Activated CD8-positive, alpha-beta memory T cell treated with anti-CD3 and anti-CD28 coated beads, Interleukin-2, amount 10 ng/mL, durations not matched to agents 7 days and 5 days (primary cell): ENCODE measurements at regions not wholly inside any gene's neighbourhood (a gene's known extent, or its start where the extent isn't known, plus 50 kb on each side); places are given as distances from the start of the nearest gene placed in this dataset.
A peak's percentile ranks its signal among the peaks of the same experiment; 100 is the strongest.
"Not testable (repeated sequence)": the region's sequence is repeated elsewhere in the genome, so short reads cannot be mapped to it uniquely, and the experiment has no call there.

Experiments used
- ATAC-seq: fragments of 150-1000 bp; cut with Tn5 transposase; one replicate; pipeline ENCODE4 v1.10.0; 2021; ENCODE audit warnings: moderate library complexity
- CTCF ChIA-PET: fragments of 350-600 bp; sonication (Branson Sonifier 250); formaldehyde crosslinking; loops from one replicate; lab custom pipeline; 2021; ENCODE audit warnings: antibody characterized with exemption; lab: Charles Lee
- DNase-seq: peaks from one replicate; pipeline ENCODE4 v3.0.0-alpha.2; 2020
- H3K27ac Mint-ChIP-seq: one replicate; pipeline ENCODE4 v1.8.0; 2021; ENCODE audit warnings: mild to moderate bottlenecking, mixed read lengths
- H3K27me3 Mint-ChIP-seq: one replicate; pipeline ENCODE4 v1.8.0; 2021; ENCODE audit warnings: mixed read lengths
- H3K36me3 Mint-ChIP-seq: one replicate; pipeline ENCODE4 v1.8.0; 2021; ENCODE audit warnings: mild to moderate bottlenecking, mixed read lengths
- H3K4me1 Mint-ChIP-seq: one replicate; pipeline ENCODE4 v1.8.0; 2021; ENCODE audit warnings: mixed read lengths
- H3K4me3 Mint-ChIP-seq: one replicate; pipeline ENCODE4 v1.8.0; 2021; ENCODE audit warnings: mild to moderate bottlenecking, moderate library complexity, mixed read lengths
- H3K9me3 Mint-ChIP-seq: one replicate; pipeline ENCODE4 v1.8.0; 2022; ENCODE audit warnings: low read depth, mixed read lengths

- ATAC-seq (no peak), DNase-seq (no peak)
- Mint-ChIP-seq H3K27me3 (no peaks in the 10 kb centered on the region), H3K4me3 (no peak overlapping the region), H3K27ac (no peak overlapping the region), H3K36me3 (peaks cover 2% of the 10 kb centered on the region), H3K4me1 (no peaks in the 10 kb centered on the region), H3K9me3 (no peaks in the 10 kb centered on the region)
- CTCF ChIA-PET, result no interaction called here
Measured at GRCh38 chrX:45660477-45660876, 459.8 kb upstream of the DIPK2B start.

- CTCF ChIA-PET, result no interaction called here
- peaks cover 3% of the 10 kb centered on the region for H3K27me3 Mint-ChIP-seq
- H3K27ac Mint-ChIP-seq, result no peak overlapping the region
Measured at GRCh38 chrX:45633419-45633818, 432.7 kb upstream of the DIPK2B start.

GRCh38 chrX:45632506-45632905 lies 431.8 kb upstream of the DIPK2B start:
- no peak for DNase-seq
- no peaks in the 10 kb centered on the region for H3K9me3 Mint-ChIP-seq
- CTCF ChIA-PET, result no interaction called here

More at GRCh38 chrX:45633419-45633818, 432.7 kb upstream of the DIPK2B start:
- Mint-ChIP-seq H3K4me3 (no peak overlapping the region), H3K9me3 (no peaks in the 10 kb centered on the region), H3K4me1 (no peaks in the 10 kb centered on the region), H3K36me3 (peaks cover 2% of the 10 kb centered on the region)
- ATAC-seq, result no peak
- DNase-seq, result no peak

GRCh38 chrX:45630078-45630477 lies 429.4 kb upstream of the DIPK2B start:
- no peaks in the 10 kb centered on the region for H3K27me3 Mint-ChIP-seq
- no peak for DNase-seq
- no peak overlapping the region for H3K4me3 Mint-ChIP-seq
- CTCF ChIA-PET, result no interaction called here
- ATAC-seq, result no peak
- peaks cover 4% of the 10 kb centered on the region for H3K36me3 Mint-ChIP-seq
- H3K27ac Mint-ChIP-seq, result no peak overlapping the region
- H3K9me3 Mint-ChIP-seq, result peaks cover 2% of the 10 kb centered on the region
- no peaks in the 10 kb centered on the region for H3K4me1 Mint-ChIP-seq

More at GRCh38 chrX:45632506-45632905, 431.8 kb upstream of the DIPK2B start:
- Mint-ChIP-seq H3K36me3 (peaks cover 2% of the 10 kb centered on the region), H3K27me3 (peaks cover 3% of the 10 kb centered on the region), H3K4me1 (no peaks in the 10 kb centered on the region), H3K4me3 (no peak overlapping the region), H3K27ac (no peak overlapping the region)
- ATAC-seq, result no peak

GRCh38 chrX:45628041-45628440 lies 427.4 kb upstream of the DIPK2B start:
- ATAC-seq, result no peak
- CTCF ChIA-PET, result interaction anchor here (1.1 kb wide), 1 partner anchor 19 kb away, joined by 3 read pairs; no protein-coding TSS in a partner anchor

GRCh38 chrX:45623266-45623665 lies 422.6 kb upstream of the DIPK2B start:
- Mint-ChIP-seq H3K9me3 (peaks cover 5% of the 10 kb centered on the region), H3K27me3 (no peaks in the 10 kb centered on the region), H3K4me1 (peaks cover 21% of the 10 kb centered on the region), H3K36me3 (peaks cover 7% of the 10 kb centered on the region), H3K4me3 (no peak overlapping the region), H3K27ac (no peak overlapping the region)
- ATAC-seq, result no peak
- CTCF ChIA-PET, result no interaction called here
- DNase-seq, result no peak

More at GRCh38 chrX:45628041-45628440, 427.4 kb upstream of the DIPK2B start:
- Mint-ChIP-seq H3K4me3 (no peak overlapping the region), H3K27me3 (no peaks in the 10 kb centered on the region), H3K9me3 (peaks cover 2% of the 10 kb centered on the region), H3K4me1 (peaks cover 3% of the 10 kb centered on the region), H3K36me3 (peaks cover 4% of the 10 kb centered on the region), H3K27ac (no peak overlapping the region)
- no peak for DNase-seq

GRCh38 chrX:45622538-45622937 lies 421.9 kb upstream of the DIPK2B start:
- H3K4me3 Mint-ChIP-seq, result no peak overlapping the region
- peaks cover 10% of the 10 kb centered on the region for H3K36me3 Mint-ChIP-seq
- H3K27ac Mint-ChIP-seq, result peak overlapping the region; percentile 24
- peaks cover 9% of the 10 kb centered on the region for H3K9me3 Mint-ChIP-seq
- H3K4me1 Mint-ChIP-seq, result peaks cover 21% of the 10 kb centered on the region
- DNase-seq (no peak), ATAC-seq (no peak)
- CTCF ChIA-PET, result interaction anchor here (1.4 kb wide), 1 partner anchor 88 kb away, joined by 3 read pairs; no protein-coding TSS in a partner anchor
- H3K27me3 Mint-ChIP-seq, result no peaks in the 10 kb centered on the region

GRCh38 chrX:45622042-45622423 lies 421.4 kb upstream of the DIPK2B start:
- H3K27ac Mint-ChIP-seq, result peak overlapping the region; percentile 24

GRCh38 chrX:45621376-45622041 lies 420.8 kb upstream of the DIPK2B start:
- peaks cover 9% of the 10 kb centered on the region for H3K9me3 Mint-ChIP-seq
- CTCF ChIA-PET, result interaction anchor here (1.4 kb wide), 1 partner anchor 89 kb away, joined by 3 read pairs; no protein-coding TSS in a partner anchor
- H3K27me3 Mint-ChIP-seq, result no peaks in the 10 kb centered on the region
- H3K4me1 Mint-ChIP-seq, result peaks cover 21% of the 10 kb centered on the region
- no peak overlapping the region for H3K27ac Mint-ChIP-seq
- H3K36me3 Mint-ChIP-seq, result peaks cover 10% of the 10 kb centered on the region
- ATAC-seq (peak; percentile 55), DNase-seq (no peak)
- no peak overlapping the region for H3K4me3 Mint-ChIP-seq

More at GRCh38 chrX:45622042-45622423, 421.4 kb upstream of the DIPK2B start:
- Mint-ChIP-seq H3K27me3 (no peaks in the 10 kb centered on the region), H3K36me3 (peaks cover 10% of the 10 kb centered on the region), H3K9me3 (peaks cover 9% of the 10 kb centered on the region), H3K4me1 (peaks cover 21% of the 10 kb centered on the region), H3K4me3 (no peak overlapping the region)
- ATAC-seq (no peak), DNase-seq (no peak)
- CTCF ChIA-PET, result interaction anchor here (1.4 kb wide), 1 partner anchor 88 kb away, joined by 3 read pairs; no protein-coding TSS in a partner anchor

GRCh38 chrX:45619290-45619689 lies 418.6 kb upstream of the DIPK2B start:
- H3K27me3 Mint-ChIP-seq, result no peaks in the 10 kb centered on the region
- CTCF ChIA-PET, result no interaction called here
- ATAC-seq, result no peak
- H3K4me1 Mint-ChIP-seq, result peaks cover 21% of the 10 kb centered on the region
- H3K27ac Mint-ChIP-seq, result no peak overlapping the region
- H3K9me3 Mint-ChIP-seq, result peaks cover 9% of the 10 kb centered on the region
- H3K4me3 Mint-ChIP-seq, result no peak overlapping the region
- peaks cover 9% of the 10 kb centered on the region for H3K36me3 Mint-ChIP-seq
- no peak for DNase-seq

- H3K4me1 Mint-ChIP-seq, H3K36me3 Mint-ChIP-seq, CTCF ChIA-PET, ATAC-seq, H3K27ac Mint-ChIP-seq, H3K4me3 Mint-ChIP-seq, H3K9me3 Mint-ChIP-seq, DNase-seq, H3K27me3 Mint-ChIP-seq: not testable (repeated sequence)
Measured at GRCh38 chrX:45615591-45615990, 414.9 kb upstream of the DIPK2B start.

- Mint-ChIP-seq H3K27me3 (no peaks in the 10 kb centered on the region), H3K4me3 (no peak overlapping the region), H3K4me1 (no peaks in the 10 kb centered on the region), H3K36me3 (peaks cover 7% of the 10 kb centered on the region), H3K27ac (no peak overlapping the region), H3K9me3 (peaks cover 9% of the 10 kb centered on the region)
- ATAC-seq (no peak), DNase-seq (no peak)
- CTCF ChIA-PET, result no interaction called here
Measured at GRCh38 chrX:45614853-45615252, 414.2 kb upstream of the DIPK2B start.

- H3K9me3 Mint-ChIP-seq, result peaks cover 2% of the 10 kb centered on the region
- no peak overlapping the region for H3K27ac Mint-ChIP-seq
- no peak for DNase-seq
- H3K36me3 Mint-ChIP-seq, result no peaks in the 10 kb centered on the region
- H3K4me1 Mint-ChIP-seq, result no peaks in the 10 kb centered on the region
- H3K4me3 Mint-ChIP-seq, result no peak overlapping the region
- H3K27me3 Mint-ChIP-seq, result no peaks in the 10 kb centered on the region
- CTCF ChIA-PET, result no interaction called here
- ATAC-seq, result no peak
Measured at GRCh38 chrX:45602151-45602550, 401.5 kb upstream of the DIPK2B start.

GRCh38 chrX:45601052-45601451 lies 400.4 kb upstream of the DIPK2B start:
- Mint-ChIP-seq H3K36me3 (peaks cover 1% of the 10 kb centered on the region), H3K27ac (no peak overlapping the region), H3K4me3 (no peak overlapping the region), H3K4me1 (no peaks in the 10 kb centered on the region), H3K9me3 (peaks cover 2% of the 10 kb centered on the region), H3K27me3 (no peaks in the 10 kb centered on the region)
- CTCF ChIA-PET, result no interaction called here
- no peak for ATAC-seq
- no peak for DNase-seq
